ENCODE measurements at regions not wholly inside any gene's neighbourhood (a gene's known extent, or its start where the extent isn't known, plus 50 kb on each side); places are given as distances from the start of the nearest gene placed in this dataset.

DNA sequence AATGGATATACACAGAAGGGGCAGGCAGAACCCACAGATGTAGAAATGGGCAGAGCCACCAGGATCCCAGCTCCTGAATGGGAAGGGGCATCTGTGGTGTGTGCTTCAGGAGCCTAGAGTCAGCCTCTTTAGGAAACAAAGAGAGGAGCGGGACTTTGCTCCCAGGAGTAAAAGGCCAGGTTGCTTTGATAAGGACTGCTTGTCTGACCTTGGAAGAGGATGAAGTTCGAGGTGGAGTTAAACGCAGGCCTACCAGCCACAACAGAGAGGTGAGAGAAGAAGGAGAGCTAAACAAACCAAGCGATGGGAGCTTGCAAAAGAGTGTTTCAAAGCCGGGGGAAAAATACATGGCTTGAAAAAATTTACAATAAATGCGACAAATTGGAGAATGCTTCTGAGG, 49.9 kb upstream of the TMPRSS2 start:
- H3K4me1 Mint-ChIP-seq (ENCODE audit: low read depth) = no peaks in the 10 kb centered on the region
- H3K27ac Mint-ChIP-seq (ENCODE audit: unreplicated experiment) = no peak overlapping the region

More for the DNA sequence above, 49.9 kb upstream of the TMPRSS2 start:
- H3K27me3 Mint-ChIP-seq (ENCODE audit: low read depth) = peaks cover 29% of the 10 kb centered on the region
- no peaks in the 10 kb centered on the region for H3K9me3 Mint-ChIP-seq (ENCODE audit: low read depth)
- H3K36me3 Mint-ChIP-seq (ENCODE audit: low read depth) = no peaks in the 10 kb centered on the region
- TF ChIP-seq, protein P1, sequence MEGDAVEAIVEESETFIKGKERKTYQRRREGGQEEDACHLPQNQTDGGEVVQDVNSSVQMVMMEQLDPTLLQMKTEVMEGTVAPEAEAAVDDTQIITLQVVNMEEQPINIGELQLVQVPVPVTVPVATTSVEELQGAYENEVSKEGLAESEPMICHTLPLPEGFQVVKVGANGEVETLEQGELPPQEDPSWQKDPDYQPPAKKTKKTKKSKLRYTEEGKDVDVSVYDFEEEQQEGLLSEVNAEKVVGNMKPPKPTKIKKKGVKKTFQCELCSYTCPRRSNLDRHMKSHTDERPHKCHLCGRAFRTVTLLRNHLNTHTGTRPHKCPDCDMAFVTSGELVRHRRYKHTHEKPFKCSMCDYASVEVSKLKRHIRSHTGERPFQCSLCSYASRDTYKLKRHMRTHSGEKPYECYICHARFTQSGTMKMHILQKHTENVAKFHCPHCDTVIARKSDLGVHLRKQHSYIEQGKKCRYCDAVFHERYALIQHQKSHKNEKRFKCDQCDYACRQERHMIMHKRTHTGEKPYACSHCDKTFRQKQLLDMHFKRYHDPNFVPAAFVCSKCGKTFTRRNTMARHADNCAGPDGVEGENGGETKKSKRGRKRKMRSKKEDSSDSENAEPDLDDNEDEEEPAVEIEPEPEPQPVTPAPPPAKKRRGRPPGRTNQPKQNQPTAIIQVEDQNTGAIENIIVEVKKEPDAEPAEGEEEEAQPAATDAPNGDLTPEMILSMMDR (IDR thresholded peaks at IDR 0.05) = no peak
- DNase-seq (ENCODE audit: low spot score) = no peak
- H3K4me3 Mint-ChIP-seq (ENCODE audit: unreplicated experiment) = no peak overlapping the region
